Uterus (tissue), 2 donors: ENCODE measurements at regions not wholly inside any gene's neighbourhood (a gene's known extent, or its start where the extent isn't known, plus 50 kb on each side); places are given as distances from the start of the nearest gene placed in this dataset.

Experiments used
- CTCF ChIP-seq, 4 experiments: fragments of 200-600 bp in 2 of 4; fragments of 450-650 bp in 2 of 4; sonication (generic) in 2 of 4; IDR thresholded peaks; one replicate each; pipeline ENCODE4 v1.5.1; 2016 to 2019; ENCODE audit warnings: antibody characterized with exemption in 4 of 4, mild to moderate bottlenecking in 2 of 4, moderate library complexity in 1 of 4
- POLR2A ChIP-seq, 2 donors: fragments of 450-650 bp; IDR thresholded peaks; one replicate each; pipeline ENCODE4 v1.6.1; 2016; ENCODE audit warnings: antibody characterized with exemption in 2 of 2, mild to moderate bottlenecking in 1 of 2, moderate library complexity in 1 of 2

GRCh38 chr7:36096460-36097095 is 56.5 kb upstream of the EEPD1 start:
- TF ChIP-seq CTCF (IDR thresholded peaks at IDR 0.05) (no peak), POLR2A (IDR thresholded peaks at IDR 0.05) (no peak)
